WTC11 (cell line): ENCODE measurements at regions not wholly inside any gene's neighbourhood (a gene's known extent, or its start where the extent isn't known, plus 50 kb on each side); places are given as distances from the start of the nearest gene placed in this dataset.
A peak's percentile ranks its signal among the peaks of the same experiment; 100 is the strongest.
"Not testable (repeated sequence)": the region's sequence is repeated elsewhere in the genome, so short reads cannot be mapped to it uniquely, and the experiment has no call there.

Source experiments
- ATAC-seq: fragments of 200-7000 bp; cut with Tn5 transposase; 2 replicates; pipeline ENCODE4 v1.10.0; 2021; ENCODE audit warnings: mild to moderate bottlenecking, moderate library complexity
- CTCF ChIA-PET: fragments of 300-600 bp; sonication (Branson Sonifier 250); formaldehyde crosslinking; loops from one replicate; lab custom pipeline; 2021; ENCODE audit warnings: antibody characterized with exemption; lab: Charles Lee
- POLR2A ChIA-PET: fragments of 350-600 bp; sonication (Branson Sonifier 250); formaldehyde crosslinking; loops from one replicate; lab custom pipeline; 2021; ENCODE audit warnings: antibody characterized with exemption; lab: Charles Lee
- DNase-seq: peaks from one replicate; pipeline ENCODE4 v3.0.0; 2021; ENCODE audit warnings: low spot score
- H3K27ac Mint-ChIP-seq: 2 replicates; pipeline ENCODE4 v1.8.0; 2021; ENCODE audit warnings: mixed read lengths
- H3K27me3 Mint-ChIP-seq: 2 replicates; pipeline ENCODE4 v1.8.0; 2021; ENCODE audit warnings: low read depth, mild to moderate bottlenecking, moderate library complexity, mixed read lengths
- H3K36me3 Mint-ChIP-seq: 2 replicates; pipeline ENCODE4 v1.8.0; 2021; ENCODE audit warnings: mixed read lengths
- H3K4me1 Mint-ChIP-seq: 2 replicates; pipeline ENCODE4 v1.8.0; 2022; ENCODE audit warnings: mixed read lengths
- H3K4me3 Mint-ChIP-seq: 2 replicates; pipeline ENCODE4 v1.8.0; 2021; ENCODE audit warnings: mild to moderate bottlenecking, moderate library complexity, mixed read lengths
- H3K9me3 Mint-ChIP-seq: 2 replicates; pipeline ENCODE4 v1.8.0; 2021; ENCODE audit warnings: mixed read lengths
- E2F5 ChIP-seq: sonication (generic); formaldehyde crosslinking; IDR thresholded peaks from 2 replicates; pipeline ENCODE4 v1.8.1; 2022; ENCODE audit warnings: mild to moderate bottlenecking, moderate library complexity, missing genetic modification reagents
- EMX1 ChIP-seq: fragments of 250-450 bp; sonication (Bioruptor Pico); IDR thresholded peaks from 2 replicates; pipeline ENCODE4 v1.8.0; 2021; ENCODE audit warnings: mild to moderate bottlenecking
- ESRRA ChIP-seq: sonication (generic); formaldehyde crosslinking; IDR thresholded peaks from 2 replicates; pipeline ENCODE4 v1.8.1; 2022; ENCODE audit warnings: mild to moderate bottlenecking, missing genetic modification reagents, borderline replicate concordance
- FOXK1 ChIP-seq: sonication (generic); formaldehyde crosslinking; IDR thresholded peaks from 2 replicates; pipeline ENCODE4 v1.8.0; 2022; ENCODE audit warnings: mild to moderate bottlenecking, moderate library complexity, missing genetic modification reagents
- HMGA2 ChIP-seq: fragments of 250-450 bp; sonication (Bioruptor Pico); IDR thresholded peaks from 2 replicates; pipeline ENCODE4 v1.4.0; 2021; ENCODE audit warnings: mild to moderate bottlenecking, moderate library complexity
- MLX ChIP-seq: sonication (generic); formaldehyde crosslinking; IDR thresholded peaks from 2 replicates; pipeline ENCODE4 v1.8.1; 2023; ENCODE audit warnings: mild to moderate bottlenecking, missing genetic modification reagents, moderate library complexity
- NFYB ChIP-seq: sonication (generic); formaldehyde crosslinking; conservative IDR thresholded peaks from 2 replicates; pipeline ENCODE4 v1.8.0; 2022; ENCODE audit warnings: low read depth, missing genetic modification reagents
- NR1H2 ChIP-seq: sonication (generic); formaldehyde crosslinking; IDR thresholded peaks from 2 replicates; pipeline ENCODE4 v1.9.0; 2021; ENCODE audit warnings: mild to moderate bottlenecking, moderate library complexity, missing genetic modification reagents
- NR3C1 ChIP-seq: sonication (generic); formaldehyde crosslinking; conservative IDR thresholded peaks from 2 replicates; pipeline ENCODE4 v1.8.1; 2023; ENCODE audit warnings: low read depth, mild to moderate bottlenecking, missing genetic modification reagents
- OVOL2 ChIP-seq: fragments of 250-450 bp; sonication (Bioruptor Pico); IDR thresholded peaks from 2 replicates; pipeline ENCODE4 v1.9.0; 2021; ENCODE audit warnings: mild to moderate bottlenecking, borderline replicate concordance
- PREB ChIP-seq: sonication (generic); formaldehyde crosslinking; IDR thresholded peaks from 2 replicates; pipeline ENCODE4 v1.8.1; 2022; ENCODE audit warnings: mild to moderate bottlenecking, missing genetic modification reagents, moderate library complexity, borderline replicate concordance
- SMAD4 ChIP-seq: sonication (generic); formaldehyde crosslinking; IDR thresholded peaks from 2 replicates; pipeline ENCODE4 v1.8.0; 2022; ENCODE audit warnings: mild to moderate bottlenecking, missing genetic modification reagents
- TCF7 ChIP-seq: sonication (generic); formaldehyde crosslinking; IDR thresholded peaks from 2 replicates; pipeline ENCODE4 v1.8.0; 2022; ENCODE audit warnings: mild to moderate bottlenecking, low read depth, missing genetic modification reagents, moderate library complexity
- ZMAT4 ChIP-seq: fragments of 250-450 bp; sonication (Bioruptor Pico); IDR thresholded peaks from 2 replicates; pipeline ENCODE4 v1.9.0; 2021; ENCODE audit warnings: mild to moderate bottlenecking
- ZNF263 ChIP-seq: sonication (generic); formaldehyde crosslinking; IDR thresholded peaks from 2 replicates; pipeline ENCODE4 v1.8.1; 2022; ENCODE audit warnings: low read depth, mild to moderate bottlenecking, moderate library complexity, missing genetic modification reagents
- ZNF317 ChIP-seq: sonication (generic); formaldehyde crosslinking; IDR thresholded peaks from 2 replicates; pipeline ENCODE4 v1.8.1; 2023; ENCODE audit warnings: low read depth, mild to moderate bottlenecking, moderate library complexity, missing genetic modification reagents, borderline replicate concordance
- ZNF396 ChIP-seq: fragments of 250-450 bp; sonication (Bioruptor Pico); IDR thresholded peaks from 2 replicates; pipeline ENCODE4 v1.8.0; 2021; ENCODE audit warnings: mild to moderate bottlenecking, moderate library complexity, borderline replicate concordance
- ZNF512 ChIP-seq: sonication (generic); formaldehyde crosslinking; IDR thresholded peaks from 2 replicates; pipeline ENCODE4 v1.8.1; 2022; ENCODE audit warnings: missing genetic modification reagents, borderline replicate concordance
- ZNF532 ChIP-seq: fragments of 250-450 bp; sonication (Bioruptor Pico); IDR thresholded peaks from 2 replicates; pipeline ENCODE4 v1.9.0; 2021; ENCODE audit warnings: mild to moderate bottlenecking, borderline replicate concordance
- ZNF671 ChIP-seq: fragments of 250-450 bp; sonication (Bioruptor Pico); IDR thresholded peaks from 2 replicates; pipeline ENCODE4 v1.8.0; 2021; ENCODE audit warnings: mild to moderate bottlenecking
- TF ChIP-seq, protein P1 (sequence below): fragments of 250-450 bp; sonication (Bioruptor Pico); IDR thresholded peaks from 2 replicates; pipeline ENCODE4 v1.8.0; 2021; ENCODE audit warnings: mild to moderate bottlenecking
- TF ChIP-seq, protein P2 (sequence below): sonication (generic); formaldehyde crosslinking; IDR thresholded peaks from 2 replicates; pipeline ENCODE4 v1.8.0; 2023; ENCODE audit warnings: missing genetic modification reagents

GRCh38 chr9:82911996-82912395 is 150.9 kb downstream of the RASEF start:
- CTCF ChIA-PET: interaction anchor here (1.0 to 1.5 kb wide), 5 partner anchors 11 to 305 kb away, joined by 3 to 12 read pairs (median 4); no protein-coding TSS in a partner anchor

GRCh38 chr9:82912645-82913044 is 150.3 kb downstream of the RASEF start:
- peaks cover 17% of the 10 kb centered on the region for H3K27me3 Mint-ChIP-seq
- H3K36me3 Mint-ChIP-seq: peaks cover 52% of the 10 kb centered on the region
- H3K4me3 Mint-ChIP-seq: no peak overlapping the region
- ChIA-PET POLR2A (no interaction called here), CTCF (interaction anchor here (1.0 to 1.5 kb wide), 6 partner anchors 10 to 306 kb away, joined by 3 to 12 read pairs (median 4); no protein-coding TSS in a partner anchor)
- no peak for DNase-seq
- ATAC-seq: peak; percentile 67
- TF ChIP-seq, protein P1, sequence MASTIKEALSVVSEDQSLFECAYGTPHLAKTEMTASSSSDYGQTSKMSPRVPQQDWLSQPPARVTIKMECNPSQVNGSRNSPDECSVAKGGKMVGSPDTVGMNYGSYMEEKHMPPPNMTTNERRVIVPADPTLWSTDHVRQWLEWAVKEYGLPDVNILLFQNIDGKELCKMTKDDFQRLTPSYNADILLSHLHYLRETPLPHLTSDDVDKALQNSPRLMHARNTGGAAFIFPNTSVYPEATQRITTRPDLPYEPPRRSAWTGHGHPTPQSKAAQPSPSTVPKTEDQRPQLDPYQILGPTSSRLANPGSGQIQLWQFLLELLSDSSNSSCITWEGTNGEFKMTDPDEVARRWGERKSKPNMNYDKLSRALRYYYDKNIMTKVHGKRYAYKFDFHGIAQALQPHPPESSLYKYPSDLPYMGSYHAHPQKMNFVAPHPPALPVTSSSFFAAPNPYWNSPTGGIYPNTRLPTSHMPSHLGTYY (CRISPR knock-in tag): no peak
- TF ChIP-seq, protein P2, sequence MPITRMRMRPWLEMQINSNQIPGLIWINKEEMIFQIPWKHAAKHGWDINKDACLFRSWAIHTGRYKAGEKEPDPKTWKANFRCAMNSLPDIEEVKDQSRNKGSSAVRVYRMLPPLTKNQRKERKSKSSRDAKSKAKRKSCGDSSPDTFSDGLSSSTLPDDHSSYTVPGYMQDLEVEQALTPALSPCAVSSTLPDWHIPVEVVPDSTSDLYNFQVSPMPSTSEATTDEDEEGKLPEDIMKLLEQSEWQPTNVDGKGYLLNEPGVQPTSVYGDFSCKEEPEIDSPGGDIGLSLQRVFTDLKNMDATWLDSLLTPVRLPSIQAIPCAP (CRISPR knock-in tag): no peak
- TF ChIP-seq OVOL2 (CRISPR knock-in tag) (no peak), EMX1 (CRISPR knock-in tag) (no peak), NR1H2 (no peak), ZNF532 (CRISPR knock-in tag) (no peak), ZNF671 (CRISPR knock-in tag) (no peak), ESRRA (no peak), ZNF317 (CRISPR knock-in tag) (no peak), ZNF512 (CRISPR knock-in tag) (no peak), ZNF263 (CRISPR knock-in tag) (no peak), MLX (no peak), SMAD4 (no peak), ZNF396 (CRISPR knock-in tag) (no peak), PREB (CRISPR knock-in tag) (no peak), HMGA2 (CRISPR knock-in tag) (no peak), E2F5 (no peak), FOXK1 (CRISPR knock-in tag) (no peak), NFYB (CRISPR knock-in tag) (no peak)
- H3K27ac Mint-ChIP-seq: no peak overlapping the region
- H3K9me3 Mint-ChIP-seq: peaks cover 41% of the 10 kb centered on the region
- H3K4me1 Mint-ChIP-seq: peaks cover 16% of the 10 kb centered on the region

More at GRCh38 chr9:82911996-82912395, 150.9 kb downstream of the RASEF start:
- Mint-ChIP-seq H3K27me3 (peaks cover 13% of the 10 kb centered on the region), H3K4me3 (no peak overlapping the region), H3K9me3 (peaks cover 35% of the 10 kb centered on the region), H3K27ac (no peak overlapping the region; the same call in 1 of the 2 replicates), H3K4me1 (peaks cover 19% of the 10 kb centered on the region), H3K36me3 (peaks cover 46% of the 10 kb centered on the region)
- POLR2A ChIA-PET: interaction anchor here (0.6 kb wide), 1 partner anchor 182 kb away, joined by 3 read pairs; no protein-coding TSS in a partner anchor
- no peak for TF ChIP-seq NFYB (CRISPR knock-in tag)
- TF ChIP-seq TCF7 (CRISPR knock-in tag): no peak
- no peak for TF ChIP-seq NR3C1 (CRISPR knock-in tag)
- no peak for TF ChIP-seq ZNF317 (CRISPR knock-in tag)
- no peak for TF ChIP-seq ZMAT4 (CRISPR knock-in tag)
- no peak for DNase-seq
- ATAC-seq: no peak

DNA sequence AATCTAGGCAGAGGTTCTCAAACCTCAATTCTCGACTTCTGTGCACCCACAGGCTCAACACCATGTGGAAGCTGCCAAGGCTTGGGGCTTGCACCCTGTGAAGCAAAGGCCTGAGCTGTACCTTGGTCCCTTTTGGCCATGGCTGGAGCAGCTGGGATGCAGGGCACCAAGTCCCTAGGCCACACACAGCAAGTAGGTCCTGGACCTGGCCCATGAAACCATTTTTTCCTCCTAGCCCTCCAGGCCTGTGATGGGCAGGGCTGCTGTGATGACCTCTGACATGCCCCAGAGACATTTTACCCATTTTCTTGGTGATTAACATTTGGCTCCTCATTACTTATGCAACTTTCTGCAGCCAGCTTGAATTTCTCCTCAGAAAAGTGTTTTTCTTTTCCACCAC is 146.7 kb downstream of the RASEF start:
- Mint-ChIP-seq H3K9me3 (peaks cover 54% of the 10 kb centered on the region), H3K4me1 (peaks cover 16% of the 10 kb centered on the region), H3K36me3 (peaks cover 48% of the 10 kb centered on the region), H3K27me3 (peaks cover 14% of the 10 kb centered on the region)
- CTCF ChIA-PET, H3K4me3 Mint-ChIP-seq, POLR2A ChIA-PET, H3K27ac Mint-ChIP-seq, ATAC-seq, DNase-seq: not testable (repeated sequence)
